GM06990 (cell line): ENCODE measurements at regions not wholly inside any gene's neighbourhood (a gene's known extent, or its start where the extent isn't known, plus 50 kb on each side); places are given as distances from the start of the nearest gene placed in this dataset.

ENCODE experiments used
- DNase-seq: peaks from one replicate; pipeline ENCODE4 v3.0.0-alpha.2; 2011; ENCODE audit not compliant: insufficient read length; ENCODE audit errors: extremely low read depth
- H3K27me3 ChIP-seq: replicated peaks from 2 replicates; pipeline ENCODE4 v1.6.0; 2011; ENCODE audit warnings: low read length; ENCODE audit not compliant: control insufficient read depth, insufficient read depth
- H3K36me3 ChIP-seq: 2 replicates; pipeline ENCODE4 v1.5.1; 2011; ENCODE audit warnings: low read length; ENCODE audit not compliant: control insufficient read depth, insufficient read depth
- H3K4me3 ChIP-seq: replicated peaks from 2 replicates; pipeline ENCODE4 v1.5.1; 2011; ENCODE audit warnings: low read depth, mild to moderate bottlenecking, control low read depth, low read length
- CTCF ChIP-seq: IDR thresholded peaks from 2 replicates; pipeline ENCODE4 v1.5.1; 2011; ENCODE audit warnings: low read length, control low read depth, mild to moderate bottlenecking, inconsistent platforms; ENCODE audit not compliant: insufficient read depth, poor library complexity, severe bottlenecking

- DNase-seq, result no peak
- Histone ChIP-seq H3K36me3 (no peaks in the 10 kb centered on the region), H3K27me3 (no peaks in the 10 kb centered on the region), H3K4me3 (no peak overlapping the region)
- no peak for TF ChIP-seq CTCF
Measured at GRCh38 chr13:83601539-83601938, 280.7 kb downstream of the SLITRK1 start.

GRCh38 chr13:83592095-83592494 is 290.2 kb downstream of the SLITRK1 start:
- Histone ChIP-seq H3K27me3 (no peaks in the 10 kb centered on the region), H3K4me3 (no peak overlapping the region), H3K36me3 (no peaks in the 10 kb centered on the region)
- DNase-seq, result no peak
- no peak for TF ChIP-seq CTCF

GRCh38 chr13:83589814-83590213 is 292.5 kb downstream of the SLITRK1 start:
- H3K27me3 ChIP-seq, result no peaks in the 10 kb centered on the region
- no peak for TF ChIP-seq CTCF
- no peak for DNase-seq
- H3K36me3 ChIP-seq, result no peaks in the 10 kb centered on the region
- H3K4me3 ChIP-seq, result no peak overlapping the region

- DNase-seq, result no peak
- Histone ChIP-seq H3K36me3 (no peaks in the 10 kb centered on the region), H3K4me3 (no peak overlapping the region), H3K27me3 (no peaks in the 10 kb centered on the region)
- TF ChIP-seq CTCF, result no peak
Measured at GRCh38 chr13:83577183-83577582, 305.1 kb downstream of the SLITRK1 start.

GRCh38 chr13:83568019-83568418 is 314.3 kb downstream of the SLITRK1 start:
- DNase-seq, result no peak
- no peaks in the 10 kb centered on the region for H3K27me3 ChIP-seq
- no peaks in the 10 kb centered on the region for H3K36me3 ChIP-seq
- no peak for TF ChIP-seq CTCF
- no peak overlapping the region for H3K4me3 ChIP-seq

- no peak for DNase-seq
- no peak for TF ChIP-seq CTCF
- no peak overlapping the region for H3K4me3 ChIP-seq
Measured at GRCh38 chr13:83563499-83563898, 318.8 kb downstream of the SLITRK1 start.

More at GRCh38 chr13:83563499-83563898, 318.8 kb downstream of the SLITRK1 start:
- Histone ChIP-seq H3K27me3 (no peaks in the 10 kb centered on the region), H3K36me3 (no peaks in the 10 kb centered on the region)
